HG02678 (cell line): ENCODE measurements at regions not wholly inside any gene's neighbourhood (a gene's known extent, or its start where the extent isn't known, plus 50 kb on each side); places are given as distances from the start of the nearest gene placed in this dataset.

Experiments
- ATAC-seq: cut with Tn5 transposase; IDR thresholded peaks from one replicate; pipeline ENCODE4 v1.9.1; 2021; ENCODE audit warnings: mild to moderate bottlenecking, moderate library complexity; ENCODE audit not compliant: unreplicated experiment

DNA sequence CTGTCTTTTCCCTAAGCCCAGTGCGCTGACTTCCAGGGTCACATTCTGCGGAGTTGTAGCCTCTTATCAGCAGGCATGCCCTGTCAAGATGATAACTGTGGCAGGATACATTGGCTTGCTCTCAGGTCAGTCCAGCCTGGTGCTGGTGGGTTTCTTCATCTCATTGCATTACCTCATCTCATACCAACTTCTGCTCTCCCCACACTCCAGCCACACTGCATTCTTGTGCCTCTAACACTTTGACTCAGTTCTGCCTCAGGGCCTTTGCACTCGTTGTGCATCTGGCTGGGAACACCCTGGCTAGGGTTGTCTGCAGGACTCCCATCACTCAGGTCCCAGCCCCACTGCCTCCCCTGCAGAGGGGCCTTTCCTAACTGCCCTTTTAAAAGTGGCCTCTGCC, 110.3 kb upstream of the BACH2 start:
- ATAC-seq, result no peak

DNA sequence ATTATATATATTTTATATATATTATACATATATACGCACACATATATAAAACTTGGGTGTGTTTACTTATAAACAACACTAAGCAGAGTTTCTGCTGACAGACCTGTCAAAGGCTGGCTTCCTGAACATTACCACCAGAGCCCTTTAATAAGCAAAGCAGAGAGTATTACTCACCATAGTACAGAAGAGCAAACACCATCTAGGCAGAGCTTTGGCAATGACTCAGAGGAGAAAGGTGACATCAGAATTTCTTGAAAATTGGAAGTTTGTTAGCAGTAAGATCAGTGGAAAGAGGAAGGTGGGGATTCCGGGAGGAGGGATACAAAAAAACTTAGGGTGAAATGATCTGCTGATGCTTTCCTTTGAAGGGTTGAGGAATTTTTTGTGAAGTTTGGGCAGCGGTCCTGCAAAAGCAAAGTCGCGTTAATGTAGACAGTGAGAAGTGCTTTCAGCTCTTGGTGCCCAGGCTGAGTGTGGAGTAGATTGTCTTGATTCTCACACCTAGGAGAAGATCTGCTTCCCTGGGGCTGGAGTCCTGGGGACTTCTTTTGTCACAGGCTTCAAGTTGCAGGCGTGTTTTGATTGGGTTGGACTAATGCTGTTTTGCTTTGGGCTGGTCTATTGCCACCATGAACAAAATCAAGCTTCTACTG, 109.6 kb upstream of the BACH2 start:
- no peak for ATAC-seq

DNA sequence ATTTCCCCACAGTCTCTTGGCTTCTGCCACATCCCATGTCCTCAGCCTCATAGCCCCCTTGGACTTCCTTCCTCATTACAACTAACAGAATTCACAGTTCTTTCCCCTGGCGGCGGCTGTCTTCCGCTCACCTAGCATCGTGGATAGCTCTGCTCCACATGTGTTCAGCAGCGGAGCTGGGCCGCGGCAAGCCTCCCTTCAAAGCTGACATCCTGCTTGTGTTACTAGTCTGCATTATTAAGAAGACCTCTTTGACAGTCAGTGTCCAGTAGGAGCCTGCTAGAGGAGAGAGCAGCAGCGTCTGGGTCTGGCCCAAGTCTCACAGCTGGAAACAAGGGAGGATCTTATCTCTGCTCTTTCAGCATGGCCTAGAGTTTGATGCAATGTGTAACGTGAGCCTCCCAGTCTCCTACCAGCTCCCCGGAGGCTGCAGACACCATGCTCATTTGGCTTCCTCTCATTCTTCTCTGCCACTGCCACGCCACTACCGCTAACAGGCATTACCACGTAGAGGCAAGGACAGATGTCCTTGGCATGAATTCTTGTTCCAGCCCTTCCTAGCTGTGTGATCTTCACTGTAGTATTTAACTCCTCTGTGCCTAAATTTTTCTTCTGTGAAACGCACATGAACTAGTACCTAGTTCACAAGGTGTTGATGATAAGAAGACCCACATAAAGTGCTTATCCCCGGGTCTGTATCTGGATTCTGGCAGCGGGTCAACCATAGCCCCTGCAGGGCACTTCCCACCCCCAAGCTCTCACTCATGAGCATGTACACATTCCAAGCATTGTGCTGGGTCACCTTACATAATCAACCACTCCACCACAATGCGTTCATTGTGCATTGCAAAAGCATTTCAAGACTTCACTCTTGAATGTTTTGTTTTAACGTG, 107.1 kb upstream of the BACH2 start:
- no peak for ATAC-seq

DNA sequence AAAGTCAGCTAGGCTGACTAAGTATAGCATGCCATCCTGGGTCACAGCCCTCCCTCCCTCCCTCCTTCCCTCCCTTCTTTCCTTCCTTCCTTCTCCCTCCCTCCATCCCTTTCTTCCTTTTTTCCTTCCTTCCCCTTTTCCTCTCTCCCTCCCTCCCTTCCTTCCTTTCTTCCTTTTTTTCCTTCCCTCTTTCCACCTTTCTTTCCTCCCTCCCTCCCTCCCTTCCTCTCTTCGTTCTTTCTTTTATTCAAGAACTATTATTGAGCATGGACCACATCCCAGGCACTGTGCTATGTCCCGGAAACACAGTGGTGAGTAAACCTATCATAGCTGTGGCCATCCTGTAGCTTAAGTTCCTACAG, 106.2 kb upstream of the BACH2 start:
- ATAC-seq, result no peak

DNA sequence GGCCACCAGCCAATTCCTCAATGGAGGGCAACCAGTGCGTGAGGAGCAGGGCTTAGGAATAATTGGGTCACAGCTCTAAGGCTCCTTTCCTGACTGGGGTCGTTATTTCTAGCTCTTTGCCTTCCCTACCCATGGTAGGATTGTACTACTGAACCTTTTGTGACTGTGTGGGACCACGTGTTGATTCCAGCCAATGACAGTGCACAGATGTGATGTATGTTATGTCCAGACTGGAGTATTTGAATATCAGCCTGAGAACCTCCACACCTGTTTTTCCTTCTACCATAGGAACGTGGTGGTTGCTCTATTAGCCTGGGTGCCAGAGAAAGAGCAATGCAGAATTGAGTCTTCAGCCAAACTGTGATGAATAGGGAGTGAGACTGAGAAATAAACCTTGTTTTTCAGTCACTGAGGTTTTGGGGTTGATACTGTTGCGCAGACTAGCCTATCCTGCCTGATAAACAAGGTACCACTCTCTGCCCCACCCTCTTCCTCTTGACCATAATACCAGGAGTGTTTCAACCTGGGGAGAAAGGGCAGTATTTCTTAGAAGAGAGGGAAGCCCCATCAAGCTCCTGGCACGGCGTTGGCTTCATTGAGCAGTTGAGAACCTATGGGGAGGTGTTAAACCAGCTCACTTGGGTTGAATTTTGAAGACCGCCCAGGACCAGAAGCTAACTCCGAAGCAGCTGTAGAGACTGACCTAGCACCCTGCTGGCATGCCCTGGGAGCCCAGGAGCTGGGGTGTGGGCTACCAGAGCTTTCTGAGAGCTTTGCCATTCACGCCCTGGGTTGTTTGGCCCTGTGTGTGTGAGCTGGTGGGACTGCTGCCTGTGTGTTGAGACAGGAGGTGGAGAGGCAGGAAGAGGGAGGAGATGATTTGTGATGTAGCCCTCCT, 105.5 kb upstream of the BACH2 start:
- ATAC-seq, result no peak

DNA sequence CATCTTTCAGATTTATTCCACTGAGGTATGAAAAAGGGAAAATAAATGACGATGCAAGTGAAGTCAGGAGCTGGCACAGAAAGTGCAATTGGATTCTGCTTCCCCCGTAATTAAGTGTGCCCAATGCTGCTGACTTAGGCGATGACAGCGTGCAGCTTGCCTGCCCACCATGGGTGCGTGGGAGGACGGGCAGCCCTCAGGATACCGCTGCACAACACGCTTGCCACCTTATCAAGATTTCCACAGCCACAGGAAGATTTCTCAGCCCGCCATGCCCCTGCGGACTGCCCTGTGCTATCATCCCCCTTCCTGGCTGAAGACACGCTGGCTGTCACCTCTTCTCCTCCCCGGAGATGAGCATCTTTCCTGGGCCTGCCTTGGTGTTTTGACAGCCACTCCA, 103.3 kb upstream of the BACH2 start:
- no peak for ATAC-seq

DNA sequence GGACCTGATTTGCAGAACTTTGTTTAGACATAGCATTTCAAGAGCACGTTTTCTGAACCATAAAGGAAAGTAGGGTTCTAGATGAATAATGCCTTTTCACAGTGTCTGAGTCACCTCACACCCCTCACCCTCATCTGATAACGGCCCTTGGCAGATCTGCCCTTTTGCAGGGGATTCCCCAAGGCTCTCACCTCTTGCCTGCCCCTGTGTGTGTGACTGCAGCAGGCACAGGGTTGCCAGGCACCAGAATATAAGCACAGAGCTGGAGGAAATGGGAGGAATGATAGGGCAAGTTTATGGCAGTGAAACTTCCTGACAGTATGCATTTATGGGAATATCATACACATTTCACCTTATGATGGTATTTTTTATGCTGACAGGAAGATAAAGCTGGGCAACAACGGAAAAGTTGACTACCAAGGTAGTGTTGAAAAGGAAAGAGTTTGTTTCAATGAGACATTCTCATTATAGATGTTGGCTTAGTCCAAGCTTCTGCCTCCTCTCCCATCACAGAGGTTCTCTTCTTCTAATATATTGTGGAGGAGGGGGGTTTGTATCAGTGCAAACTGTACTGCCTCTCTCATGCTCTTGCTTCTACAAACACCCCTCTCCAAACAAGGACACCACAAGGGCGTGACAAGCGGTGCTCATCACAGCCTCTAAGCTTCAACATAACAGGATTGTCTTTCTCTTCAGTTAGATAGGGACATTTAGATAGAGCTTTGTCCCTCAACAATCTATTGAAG, 101.5 kb upstream of the BACH2 start:
- ATAC-seq, result no peak

DNA sequence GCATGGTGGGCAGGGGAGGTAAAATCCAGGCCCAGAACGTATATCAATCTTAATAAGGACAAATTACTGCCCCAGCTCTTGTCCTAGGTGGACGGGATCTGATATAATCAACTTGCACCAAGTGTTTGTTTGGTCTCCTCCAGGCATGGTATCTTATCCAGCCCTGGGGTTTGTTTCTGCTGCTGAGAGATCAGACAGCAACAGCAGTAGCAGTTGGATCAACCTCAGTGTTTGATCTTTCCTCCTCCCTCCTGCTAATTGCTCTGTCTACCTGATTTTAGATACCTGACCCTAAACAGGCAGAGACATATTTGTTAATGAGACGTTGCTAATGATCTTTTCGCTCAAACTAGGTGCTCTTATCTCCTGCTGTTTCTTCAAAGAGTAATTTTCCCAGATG, 100.4 kb upstream of the BACH2 start:
- ATAC-seq, result no peak

DNA sequence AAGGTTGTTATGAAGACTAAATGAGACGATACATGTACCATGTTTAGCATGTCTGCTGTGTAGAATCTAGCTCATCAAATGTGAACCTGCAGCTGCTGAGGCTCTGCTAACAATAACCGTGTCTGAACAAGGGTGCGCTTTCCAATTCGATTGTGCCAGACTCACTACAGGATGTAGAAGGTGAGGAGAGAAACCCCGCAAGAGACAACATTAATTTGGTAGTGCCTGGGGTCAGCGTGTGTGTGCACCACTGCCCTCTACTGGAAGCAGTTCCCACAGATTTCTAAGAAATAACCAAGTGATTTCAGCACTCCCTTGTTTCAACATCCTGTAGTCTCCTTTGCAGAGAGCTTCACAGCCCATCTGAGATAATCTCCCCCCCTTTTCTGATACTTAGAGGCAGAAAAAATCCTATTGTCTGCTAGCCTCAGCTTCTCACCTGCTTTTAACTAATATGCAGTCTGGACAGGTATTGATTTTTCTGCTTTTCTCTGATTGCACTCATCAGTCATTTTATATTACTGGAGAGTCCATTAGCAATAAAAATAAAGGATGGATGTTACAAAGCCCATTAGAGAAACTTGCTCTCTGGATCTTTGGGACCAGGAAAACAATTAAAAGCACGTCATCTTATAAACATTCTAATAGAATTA, 96.7 kb upstream of the BACH2 start:
- ATAC-seq, result peak; percentile 61

DNA sequence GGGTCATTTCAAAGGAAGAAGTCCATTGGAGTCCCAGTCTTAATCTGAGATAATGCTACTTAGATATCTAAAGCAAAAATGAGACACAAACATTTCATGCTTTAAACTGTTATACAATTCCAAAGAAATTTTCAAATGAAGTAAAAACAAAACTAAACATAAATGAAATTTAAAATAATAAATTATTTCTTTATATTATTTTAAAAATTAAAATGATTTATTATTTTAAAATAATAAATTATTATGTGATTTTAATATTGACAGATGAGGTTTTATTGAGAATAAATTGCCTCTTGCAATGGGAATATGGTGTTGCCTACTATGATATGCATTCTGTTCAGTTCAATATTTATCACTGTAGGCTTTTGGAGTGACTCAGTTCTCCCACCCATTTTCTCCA, 93.7 kb upstream of the BACH2 start:
- ATAC-seq, result no peak

DNA sequence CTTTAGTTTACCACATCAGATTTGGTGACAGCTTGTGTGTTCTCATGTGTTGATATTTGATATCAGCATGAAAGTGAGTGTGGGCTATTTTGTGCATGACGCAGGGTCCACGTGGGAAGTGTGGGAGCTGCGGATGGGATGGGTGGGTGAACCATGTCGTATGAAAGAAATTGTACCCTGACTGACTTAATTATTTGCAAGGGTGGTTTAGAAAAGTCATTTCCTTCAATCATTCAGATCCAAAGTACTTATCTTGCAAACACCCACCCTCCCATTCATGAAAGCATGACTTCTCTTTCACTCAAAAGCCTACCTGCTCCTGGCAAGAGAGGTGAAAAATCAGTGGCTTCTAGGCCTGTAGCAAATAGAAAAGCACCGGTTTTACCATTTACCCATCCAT, 91.8 kb upstream of the BACH2 start:
- no peak for ATAC-seq

DNA sequence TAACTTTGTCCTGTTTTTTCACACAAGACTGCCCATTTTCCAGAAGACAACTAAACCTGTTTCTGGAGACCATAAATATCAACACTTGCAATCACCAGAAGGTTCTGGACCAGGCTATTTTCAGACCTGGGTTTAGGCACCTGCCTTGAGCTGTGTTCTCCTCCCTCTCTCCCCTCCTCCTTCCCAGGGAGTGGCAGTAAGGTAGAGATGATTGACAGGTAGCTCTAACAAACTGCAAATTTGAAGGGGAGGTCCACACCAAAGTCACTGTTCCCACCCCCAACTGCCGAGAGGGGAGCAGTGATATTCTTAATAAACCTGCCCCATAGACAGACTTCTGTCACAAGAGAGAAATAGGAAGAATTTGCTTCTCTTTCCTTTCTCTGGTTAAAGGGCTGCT, 91.2 kb upstream of the BACH2 start:
- ATAC-seq, result no peak

DNA sequence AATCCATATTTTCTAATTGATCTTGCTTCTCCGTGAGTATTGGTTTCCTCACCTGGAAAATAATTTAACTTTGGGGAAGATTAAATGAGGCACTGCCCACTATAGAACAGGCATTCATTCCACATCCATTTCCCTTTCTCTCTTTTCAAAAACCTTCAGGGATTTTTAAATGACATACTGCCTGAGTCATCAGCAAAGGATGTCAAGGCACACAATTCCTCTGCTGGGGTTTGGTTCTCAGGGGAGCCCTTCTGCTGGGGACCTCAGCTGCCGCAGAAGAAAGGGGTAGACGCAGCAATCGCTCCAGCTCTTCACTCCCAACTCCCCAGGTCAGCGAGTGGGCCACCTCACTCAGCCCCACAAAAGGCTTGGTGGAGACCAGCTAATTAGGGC, 90.7 kb upstream of the BACH2 start:
- ATAC-seq, result no peak

DNA sequence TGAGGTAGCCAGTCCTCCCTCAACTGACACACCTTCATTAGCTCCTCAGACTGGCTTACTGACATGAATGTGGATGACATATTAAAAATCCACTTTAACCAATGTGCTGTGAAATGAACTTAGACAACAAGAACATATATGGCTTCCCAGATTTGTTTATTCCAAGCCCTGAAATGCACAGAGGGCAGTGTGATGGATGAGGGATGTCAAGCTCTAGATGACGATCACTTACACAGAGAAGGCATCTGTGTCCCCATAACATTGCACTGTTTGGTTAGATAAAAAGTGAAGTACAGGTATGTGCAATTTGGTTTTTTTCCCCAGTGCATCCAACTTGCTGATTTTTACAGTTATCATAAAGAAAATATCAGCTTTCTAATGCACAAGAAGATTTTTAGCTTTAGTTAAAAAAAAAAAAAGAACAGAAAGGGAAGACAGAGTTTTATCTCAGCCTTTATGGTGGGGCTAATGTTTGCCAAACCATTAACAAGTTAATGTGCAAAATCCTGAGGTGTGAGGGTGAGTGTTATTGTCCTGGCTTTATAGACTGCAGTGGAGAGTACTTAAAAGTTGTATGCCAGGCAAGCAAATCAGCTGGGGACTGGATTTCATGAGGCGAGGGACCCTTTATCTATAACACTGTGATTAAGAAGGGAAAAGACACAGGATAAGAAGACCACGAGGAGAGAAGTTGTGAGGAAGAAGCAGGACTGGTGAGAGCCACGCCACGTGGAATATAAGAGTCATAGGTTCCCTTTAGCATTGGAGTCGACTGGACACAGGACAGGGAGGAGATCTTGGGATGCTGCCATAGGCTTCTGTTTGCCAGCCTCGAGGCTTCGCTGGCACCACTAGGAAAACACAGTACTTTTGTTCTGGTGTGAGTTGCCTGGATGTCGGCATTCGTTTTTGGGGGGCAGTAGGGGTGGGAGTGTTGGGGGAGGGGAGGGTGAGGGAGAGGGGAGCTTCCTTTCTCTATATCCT, 90.0 kb upstream of the BACH2 start:
- ATAC-seq, result no peak

DNA sequence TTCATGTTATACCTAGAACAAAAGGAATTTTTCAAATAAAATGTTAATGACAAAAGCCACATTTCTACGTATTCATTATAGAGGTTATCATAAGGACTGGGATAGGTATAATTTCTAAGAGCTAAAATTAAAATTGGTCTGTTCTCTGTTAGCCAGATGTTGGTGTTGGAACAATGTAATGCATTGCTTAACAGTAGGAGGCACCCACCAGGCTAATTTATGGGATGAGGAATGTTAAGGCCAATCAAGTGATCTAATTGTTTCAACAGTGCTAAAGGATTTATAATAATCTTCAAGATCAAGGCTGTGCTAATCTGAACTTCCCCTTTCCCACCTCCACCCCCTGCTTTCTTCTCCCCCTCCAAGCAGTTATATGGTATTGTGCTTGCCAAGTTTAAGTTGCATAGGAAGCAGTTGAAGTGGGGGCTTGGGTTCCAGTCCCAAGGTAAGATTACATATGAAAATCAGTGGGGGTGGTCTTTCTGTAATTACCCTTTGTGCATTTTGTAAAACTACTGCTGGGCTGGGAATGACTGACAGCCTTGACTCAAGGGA, 89.2 kb upstream of the BACH2 start:
- ATAC-seq, result no peak

DNA sequence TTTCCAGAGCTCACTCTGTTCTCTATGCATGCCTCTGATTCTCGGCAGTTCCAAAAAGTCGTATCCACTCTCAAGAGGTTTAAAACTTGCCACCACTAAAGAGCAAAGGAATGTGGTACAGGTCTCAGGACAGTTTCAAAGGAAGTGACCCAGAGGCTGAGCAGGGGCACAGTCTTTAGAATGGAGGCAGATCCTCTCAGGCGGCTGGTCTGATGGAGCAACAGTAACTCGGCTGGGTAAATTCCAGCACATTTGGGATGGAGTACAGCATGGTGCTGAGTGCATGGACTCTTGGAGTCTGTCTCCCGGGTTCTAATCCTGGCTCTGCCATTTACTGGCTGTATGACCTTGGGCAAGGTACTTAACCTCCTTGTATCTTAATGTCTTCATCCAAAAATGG, 88.1 kb upstream of the BACH2 start:
- no peak for ATAC-seq

DNA sequence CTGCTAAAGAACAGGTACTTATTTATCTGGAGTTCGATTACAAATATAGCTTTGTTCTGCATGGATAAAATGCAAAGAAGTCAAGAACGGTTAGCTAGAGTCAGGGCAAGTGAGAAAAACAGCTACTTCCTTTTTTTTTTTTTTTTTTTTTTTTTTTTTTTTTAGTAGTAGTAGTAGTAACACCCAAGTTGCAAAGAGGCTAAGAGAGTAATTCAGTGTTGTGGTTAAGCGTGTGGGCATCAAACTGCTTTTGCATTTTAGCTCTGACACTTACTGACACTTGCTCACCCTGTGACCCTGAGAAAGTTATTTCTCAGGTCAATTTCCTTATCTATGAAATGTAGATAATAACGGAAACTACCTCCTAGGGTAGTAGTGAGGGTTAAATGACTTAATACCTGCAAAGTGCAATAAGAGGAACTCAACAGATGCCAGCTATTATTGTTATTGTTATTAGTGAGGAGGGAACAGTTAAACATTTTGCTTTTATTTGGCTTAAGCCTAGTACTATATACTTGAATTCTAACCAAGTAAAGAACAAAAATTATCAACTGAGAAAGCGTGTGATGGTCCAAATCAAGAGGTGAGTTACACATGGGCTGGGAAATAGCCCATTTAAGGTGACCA, 86.7 kb upstream of the BACH2 start:
- ATAC-seq, result no peak

DNA sequence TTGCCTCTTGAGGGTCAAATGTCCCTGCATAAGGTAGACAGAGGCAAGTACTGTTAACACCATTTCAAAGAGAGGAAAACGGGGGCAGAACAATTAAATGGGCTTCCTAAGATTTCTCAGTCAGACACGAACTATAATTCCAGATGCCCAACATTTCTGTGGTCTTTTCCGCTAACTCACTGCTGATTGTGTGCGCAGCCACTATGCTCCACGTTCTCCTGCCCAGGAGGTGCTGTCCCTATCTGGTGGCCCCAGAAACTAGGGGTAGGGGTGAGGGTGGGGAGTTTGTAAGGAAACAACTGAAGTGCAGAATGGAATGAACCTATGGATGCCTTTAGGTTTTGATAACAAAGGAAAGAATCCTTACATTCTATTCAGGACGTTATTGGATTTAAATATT, 86.1 kb upstream of the BACH2 start:
- no peak for ATAC-seq
